Esophagus squamous epithelium (tissue), 5 donors: ENCODE measurements at regions not wholly inside any gene's neighbourhood (a gene's known extent, or its start where the extent isn't known, plus 50 kb on each side); places are given as distances from the start of the nearest gene placed in this dataset.

Source experiments
- DNase-seq: peaks from one replicate; lab custom pipeline; 2025; lab: John Stamatoyannopoulos, UW
- H3K27ac ChIP-seq, 4 donors: fragments of 200-600 bp; sonication (generic); one replicate each; pipeline ENCODE4 v1.5.1; 2016 to 2019; ENCODE audit warnings: mild to moderate bottlenecking in 1 of 4
- H3K27me3 ChIP-seq, 4 donors: fragments of 200-600 bp; sonication (generic); 1 replicate in 3 of 4; 2 replicates in 1 of 4; pipeline versions ENCODE4 v1.5.1 to v1.6.0; 2017 to 2021; ENCODE audit warnings: antibody characterized with exemption in 1 of 4
- H3K36me3 ChIP-seq, 3 donors: fragments of 200-600 bp; sonication (generic); one replicate each; pipeline ENCODE4 v1.5.1; 2016 to 2019
- H3K4me1 ChIP-seq, 3 donors: fragments of 200-600 bp; sonication (generic); one replicate each; pipeline ENCODE4 v1.5.1; 2017 to 2019
- H3K4me3 ChIP-seq, 4 donors: fragments of 200-600 bp; sonication (generic); 1 replicate in 3 of 4; 2 replicates in 1 of 4; pipeline ENCODE4 v1.5.1; 2016 to 2019; ENCODE audit warnings: mild to moderate bottlenecking in 2 of 4, moderate library complexity in 1 of 4
- H3K9me3 ChIP-seq, 3 donors: fragments of 200-600 bp; sonication (generic); one replicate each; pipeline ENCODE4 v1.5.1; 2016 to 2019
- POLR2A ChIP-seq, 4 donors: fragments of 450-650 bp; IDR thresholded peaks; one replicate each; pipeline ENCODE4 v1.6.1; 2017; ENCODE audit warnings: antibody characterized with exemption in 4 of 4, mild to moderate bottlenecking in 4 of 4, moderate library complexity in 3 of 4
- WGBS, 2 donors: methylation state at CpG; one replicate each; pipeline ENCODE4 v1.1.5; 2018; 5-methylcytosine and 5-hydroxymethylcytosine counted together
- intact Hi-C: fragments of 100-400 bp; cut with DNase I; formaldehyde crosslinking; loops from one replicate; pipeline ENCODE4 v1.15.0; 2022
- TF ChIP-seq, protein P1 (sequence below), 6 experiments: fragments of 450-650 bp in 4 of 6; fragments of 200-600 bp in 2 of 6; sonication (generic) in 2 of 6; IDR thresholded peaks; one replicate each; pipeline ENCODE4 v1.5.1; 2016 to 2019; ENCODE audit warnings: antibody characterized with exemption in 6 of 6, mild to moderate bottlenecking in 4 of 6, moderate library complexity in 4 of 6
- donor health status: DM: yes; HTN: yes; CAD: no.

DNA sequence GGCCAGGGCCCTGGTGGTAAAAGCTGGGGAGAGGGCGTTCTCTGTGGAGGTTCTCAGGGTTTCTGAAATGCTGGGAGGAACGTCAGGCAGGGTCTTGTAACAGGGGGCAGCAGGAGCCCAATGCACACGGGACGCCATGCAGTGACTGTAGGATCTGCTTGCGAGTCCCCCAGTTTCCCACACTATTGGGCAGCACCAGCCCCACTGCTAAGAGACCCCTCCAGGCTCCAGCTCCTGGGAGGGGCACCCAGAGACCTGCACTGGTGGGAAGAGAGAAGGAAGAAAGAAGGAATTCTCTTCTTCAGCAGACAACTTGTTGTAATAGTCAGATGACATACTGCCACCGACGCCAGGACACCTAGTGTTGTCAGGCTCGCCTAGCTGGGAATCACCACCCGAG lies 55.2 kb upstream of the RNF7 start:
- H3K4me1 ChIP-seq = peaks cover 0 to 24% (median 6%) of the 10 kb centered on the region in 3 donors
- intact Hi-C loops = no loop called here
- no peak overlapping the region for H3K4me3 ChIP-seq
- H3K36me3 ChIP-seq = no peaks in the 10 kb centered on the region
- no peak overlapping the region for H3K27ac ChIP-seq
- DNase-seq = no peak
- no peaks in the 10 kb centered on the region for H3K9me3 ChIP-seq
- TF ChIP-seq POLR2A (IDR thresholded peaks at IDR 0.05) = no peak
- TF ChIP-seq, protein P1, sequence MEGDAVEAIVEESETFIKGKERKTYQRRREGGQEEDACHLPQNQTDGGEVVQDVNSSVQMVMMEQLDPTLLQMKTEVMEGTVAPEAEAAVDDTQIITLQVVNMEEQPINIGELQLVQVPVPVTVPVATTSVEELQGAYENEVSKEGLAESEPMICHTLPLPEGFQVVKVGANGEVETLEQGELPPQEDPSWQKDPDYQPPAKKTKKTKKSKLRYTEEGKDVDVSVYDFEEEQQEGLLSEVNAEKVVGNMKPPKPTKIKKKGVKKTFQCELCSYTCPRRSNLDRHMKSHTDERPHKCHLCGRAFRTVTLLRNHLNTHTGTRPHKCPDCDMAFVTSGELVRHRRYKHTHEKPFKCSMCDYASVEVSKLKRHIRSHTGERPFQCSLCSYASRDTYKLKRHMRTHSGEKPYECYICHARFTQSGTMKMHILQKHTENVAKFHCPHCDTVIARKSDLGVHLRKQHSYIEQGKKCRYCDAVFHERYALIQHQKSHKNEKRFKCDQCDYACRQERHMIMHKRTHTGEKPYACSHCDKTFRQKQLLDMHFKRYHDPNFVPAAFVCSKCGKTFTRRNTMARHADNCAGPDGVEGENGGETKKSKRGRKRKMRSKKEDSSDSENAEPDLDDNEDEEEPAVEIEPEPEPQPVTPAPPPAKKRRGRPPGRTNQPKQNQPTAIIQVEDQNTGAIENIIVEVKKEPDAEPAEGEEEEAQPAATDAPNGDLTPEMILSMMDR (IDR thresholded peaks at IDR 0.05) = no peak
- 75 to 96% methylated on average over 5 to 7 of the region's 9 CpGs for WGBS, 2 donors
- no peaks in the 10 kb centered on the region for H3K27me3 ChIP-seq

- no peak overlapping the region for H3K4me3 ChIP-seq
- no peak overlapping the region for H3K27ac ChIP-seq
- no peaks in the 10 kb centered on the region for H3K36me3 ChIP-seq
- 93 to 100% methylated on average over 1 of the region's 1 CpG for WGBS, 2 donors
- TF ChIP-seq POLR2A (IDR thresholded peaks at IDR 0.05) = no peak
- TF ChIP-seq, protein P1 (IDR thresholded peaks at IDR 0.05) = no peak
- DNase-seq = no peak
- no peaks in the 10 kb centered on the region for H3K9me3 ChIP-seq
- H3K27me3 ChIP-seq = no peaks in the 10 kb centered on the region
- H3K4me1 ChIP-seq = peaks cover 0 to 24% (median 6%) of the 10 kb centered on the region in 3 donors
- intact Hi-C loops = no loop called here
Measured at GRCh38 chr3:141684758-141685157, 53.3 kb upstream of the RNF7 start.

DNA sequence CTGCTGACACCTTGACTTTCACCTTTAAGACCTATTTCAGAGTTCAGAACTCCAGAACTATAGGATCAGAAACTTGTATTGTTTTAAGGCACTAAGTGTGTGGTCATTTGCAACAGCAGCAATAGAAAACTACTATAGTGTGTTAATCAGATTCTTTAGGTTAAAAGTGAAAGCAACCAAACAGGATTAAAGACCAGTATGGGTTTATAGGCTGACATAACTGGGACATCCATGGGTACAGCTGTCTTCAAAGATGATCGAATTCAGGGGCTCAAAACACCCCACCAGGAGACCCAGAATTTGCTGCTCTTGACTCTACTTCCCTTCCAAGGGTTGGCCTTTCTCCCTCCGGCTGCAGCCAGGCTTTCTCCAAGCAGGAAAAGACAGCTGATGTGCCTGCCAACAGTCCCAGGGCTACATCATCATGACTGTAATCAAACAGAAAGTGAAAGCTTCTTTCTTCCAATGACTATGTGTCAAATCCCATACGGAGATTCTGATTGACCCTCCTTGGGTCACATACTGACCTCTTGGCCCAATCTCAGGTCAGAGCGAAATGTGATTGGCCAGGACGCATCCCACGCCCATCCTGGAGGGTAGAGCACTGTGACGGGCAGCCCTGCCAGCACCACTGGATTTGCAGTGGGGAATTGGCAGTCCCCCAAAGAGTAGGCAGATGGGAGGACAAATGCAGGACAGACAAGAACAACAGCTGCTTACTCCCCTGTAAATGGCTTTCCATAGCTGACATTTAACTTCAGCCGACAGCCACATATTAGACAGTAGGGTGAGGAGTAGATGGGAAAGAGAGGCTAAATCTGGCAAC lies 51.4 kb upstream of the RNF7 start:
- Histone ChIP-seq H3K4me1 (peaks cover 0 to 17% (median 6%) of the 10 kb centered on the region in 3 donors), H3K4me3 (peak overlapping the region; percentile 23 to 64 (median 36)), H3K27me3 (no peaks in the 10 kb centered on the region), H3K9me3 (no peaks in the 10 kb centered on the region), H3K27ac (peak overlapping the region; percentile 46 to 85 (median 76)), H3K36me3 (no peaks in the 10 kb centered on the region)
- TF ChIP-seq, protein P1 (IDR thresholded peaks at IDR 0.05) = no peak
- no peak for TF ChIP-seq POLR2A (IDR thresholded peaks at IDR 0.05)
- DNase-seq = no peak
- 4 to 29% methylated on average over 3 to 8 of the region's 8 CpGs for WGBS, 2 donors
- intact Hi-C loops = no loop called here
